HG03457 (cell line): ENCODE measurements at regions not wholly inside any gene's neighbourhood (a gene's known extent, or its start where the extent isn't known, plus 50 kb on each side); places are given as distances from the start of the nearest gene placed in this dataset.

Experiments used
- ATAC-seq: cut with Tn5 transposase; IDR thresholded peaks from one replicate; pipeline ENCODE4 v1.9.1; 2021; ENCODE audit warnings: moderate number of reproducible peaks; ENCODE audit not compliant: unreplicated experiment

GRCh38 chr2:55973673-55974072, 50.1 kb upstream of the EFEMP1 start:
- ATAC-seq: no peak

GRCh38 chr2:55976681-55977080, 53.1 kb upstream of the EFEMP1 start:
- no peak for ATAC-seq

GRCh38 chr2:55985406-55985805, 61.8 kb upstream of the EFEMP1 start:
- ATAC-seq: peak; percentile 85

DNA sequence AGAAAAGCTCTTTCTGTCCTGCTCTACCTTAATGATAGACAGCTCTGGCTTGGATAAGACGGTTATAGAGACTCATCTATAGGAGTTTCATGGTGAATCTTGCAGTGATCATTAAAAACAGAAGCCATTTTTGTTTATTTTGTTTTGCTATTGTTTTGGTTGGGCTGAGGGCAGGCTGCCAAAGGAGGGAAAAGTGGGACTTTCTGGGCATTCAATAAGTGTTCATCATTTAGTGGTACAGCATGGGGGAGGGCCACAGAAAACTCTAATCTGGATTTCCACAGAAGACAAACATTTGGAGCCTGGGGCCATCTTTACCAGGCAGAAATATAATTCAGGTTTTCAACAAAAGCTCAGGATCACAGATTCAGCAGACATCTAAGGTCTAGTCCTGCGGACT, 62.4 kb upstream of the EFEMP1 start:
- ATAC-seq: no peak

GRCh38 chr2:55986700-55987440, 63.3 kb upstream of the EFEMP1 start:
- no peak for ATAC-seq

DNA sequence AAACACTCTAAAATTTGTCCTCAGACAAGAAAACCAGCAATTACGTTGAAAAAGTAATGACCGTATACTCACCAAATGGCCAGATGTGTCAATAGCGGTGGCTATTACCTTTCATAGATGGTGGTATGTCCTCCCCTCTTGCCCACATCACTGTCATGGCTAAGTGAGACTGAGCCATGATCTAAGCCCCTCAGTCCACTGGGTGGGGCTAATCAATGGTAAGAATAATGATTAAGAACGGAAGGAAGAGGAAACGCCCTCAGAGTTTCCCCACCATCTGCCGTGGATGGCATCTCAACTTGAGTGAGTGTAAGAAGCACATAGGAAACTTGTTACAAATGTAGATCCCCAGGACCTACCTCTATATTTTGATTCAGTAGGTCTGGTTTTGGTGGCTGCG, 65.8 kb upstream of the EFEMP1 start:
- ATAC-seq: no peak

DNA sequence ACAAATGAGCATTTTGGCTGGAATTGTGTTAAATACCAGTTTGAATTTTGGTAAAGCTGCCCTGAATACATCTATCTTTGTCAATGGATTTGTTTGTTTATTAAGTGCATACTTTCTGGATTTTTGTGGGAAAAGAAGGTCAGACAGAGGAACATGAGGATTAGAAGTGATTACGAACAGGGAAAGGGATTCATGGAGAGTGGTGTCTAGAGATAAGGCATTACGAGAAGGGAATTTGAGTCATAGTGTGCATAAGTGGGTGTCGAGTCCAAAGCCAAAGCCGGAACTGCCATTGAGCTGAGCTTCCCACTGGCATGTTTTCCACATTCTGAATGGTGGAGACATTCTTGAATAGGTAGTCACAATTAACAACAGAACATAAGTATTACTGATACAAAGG, 68.9 kb upstream of the EFEMP1 start:
- ATAC-seq: no peak

GRCh38 chr2:55993685-55994084, 70.1 kb upstream of the EFEMP1 start:
- ATAC-seq: no peak

GRCh38 chr2:55995211-55995610, 71.6 kb upstream of the EFEMP1 start:
- ATAC-seq: no peak

DNA sequence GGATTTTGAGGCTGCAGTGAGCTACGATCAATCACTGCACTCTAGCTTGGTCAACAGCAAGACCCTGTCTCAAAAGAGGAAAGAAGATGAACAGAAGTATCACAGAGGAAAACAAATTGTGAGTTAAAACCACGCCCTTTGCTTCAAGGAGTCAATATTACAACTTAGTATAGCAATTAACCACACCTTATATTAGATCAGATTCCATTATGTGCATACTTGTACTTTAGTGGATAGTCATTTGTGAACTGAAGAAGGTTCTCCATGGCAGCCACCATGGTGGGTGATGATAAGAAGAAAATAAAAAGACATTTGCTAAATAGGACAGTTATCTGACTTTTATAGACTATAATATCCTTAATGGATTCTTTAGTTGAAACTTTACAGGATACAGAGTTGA, 72.3 kb upstream of the EFEMP1 start:
- no peak for ATAC-seq

- ATAC-seq: no peak
Measured at GRCh38 chr2:55999231-55999630, 75.6 kb upstream of the EFEMP1 start.

- no peak for ATAC-seq
Measured at GRCh38 chr2:55999790-56000189, 76.2 kb upstream of the EFEMP1 start.

- no peak for ATAC-seq
Measured at GRCh38 chr2:56001947-56002346, 78.4 kb upstream of the EFEMP1 start.

DNA sequence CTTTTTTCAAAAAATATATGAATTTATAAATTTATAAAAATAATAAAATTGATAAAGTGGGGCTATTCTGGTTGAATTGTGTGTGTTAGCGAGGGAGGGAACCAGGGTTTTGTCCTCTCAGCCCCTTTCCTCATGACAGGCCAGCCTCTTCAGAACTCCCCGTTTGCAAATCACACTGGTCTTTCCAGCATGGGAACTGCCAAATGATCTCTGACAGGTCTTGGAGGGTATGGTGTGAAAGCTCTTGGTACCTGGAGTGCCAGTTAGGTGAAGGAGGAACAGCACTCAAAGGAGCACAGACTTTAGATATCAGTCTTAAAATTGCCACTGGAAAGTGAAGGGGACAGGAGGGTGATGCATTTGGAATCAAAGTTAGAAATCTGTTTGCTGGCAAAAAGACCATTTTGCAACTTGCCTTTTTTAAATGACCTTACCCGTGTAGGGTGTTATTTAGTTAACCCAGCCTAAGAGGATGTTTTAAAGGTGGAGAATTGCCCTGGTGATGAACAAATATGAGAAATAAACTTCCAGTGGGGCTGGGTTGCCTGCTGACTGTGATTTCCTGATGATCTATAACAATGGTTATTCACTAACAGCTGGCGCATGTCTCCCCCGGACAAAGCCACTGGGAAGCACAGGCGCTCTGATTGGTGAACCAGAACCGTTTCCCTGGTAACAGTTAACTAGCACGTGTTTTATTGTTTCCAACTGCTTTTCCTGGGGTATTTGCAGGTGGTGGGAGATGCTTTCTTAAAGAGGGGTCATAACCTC, 85.3 kb upstream of the EFEMP1 start:
- no peak for ATAC-seq

DNA sequence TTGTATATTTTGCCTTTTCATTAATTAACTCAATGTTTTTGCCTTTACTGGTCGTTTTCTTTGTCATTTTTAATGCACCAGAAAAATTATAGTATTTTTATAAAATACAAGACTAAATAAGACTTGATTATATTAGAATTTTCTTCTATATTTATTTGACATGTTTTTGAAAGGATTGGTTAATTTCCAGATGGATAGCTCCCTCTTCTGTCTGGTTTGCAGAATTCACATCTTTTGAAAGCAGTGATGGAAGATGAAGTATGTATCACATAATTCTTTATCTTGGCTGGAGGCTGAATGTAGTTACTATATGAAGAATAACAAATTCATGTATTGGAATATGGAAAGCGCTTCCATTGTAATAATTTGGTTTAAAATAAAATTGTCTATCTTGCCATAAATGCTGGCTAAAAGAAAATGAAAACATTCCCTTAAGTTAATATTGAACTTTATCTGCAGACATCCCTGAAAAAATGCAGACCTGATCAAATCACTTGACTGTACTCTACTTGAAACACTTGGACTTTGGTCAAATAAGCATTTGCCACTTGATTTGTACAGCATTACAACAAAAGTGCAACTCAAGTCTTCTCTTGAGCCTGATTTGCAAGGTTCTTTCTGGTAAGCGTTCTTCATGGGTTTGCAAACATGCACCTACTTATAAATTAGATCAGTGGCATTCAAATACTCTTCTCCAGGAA, 86.3 kb upstream of the EFEMP1 start:
- ATAC-seq: no peak

- ATAC-seq: no peak
Measured at GRCh38 chr2:56011624-56012023, 88.0 kb upstream of the EFEMP1 start.

DNA sequence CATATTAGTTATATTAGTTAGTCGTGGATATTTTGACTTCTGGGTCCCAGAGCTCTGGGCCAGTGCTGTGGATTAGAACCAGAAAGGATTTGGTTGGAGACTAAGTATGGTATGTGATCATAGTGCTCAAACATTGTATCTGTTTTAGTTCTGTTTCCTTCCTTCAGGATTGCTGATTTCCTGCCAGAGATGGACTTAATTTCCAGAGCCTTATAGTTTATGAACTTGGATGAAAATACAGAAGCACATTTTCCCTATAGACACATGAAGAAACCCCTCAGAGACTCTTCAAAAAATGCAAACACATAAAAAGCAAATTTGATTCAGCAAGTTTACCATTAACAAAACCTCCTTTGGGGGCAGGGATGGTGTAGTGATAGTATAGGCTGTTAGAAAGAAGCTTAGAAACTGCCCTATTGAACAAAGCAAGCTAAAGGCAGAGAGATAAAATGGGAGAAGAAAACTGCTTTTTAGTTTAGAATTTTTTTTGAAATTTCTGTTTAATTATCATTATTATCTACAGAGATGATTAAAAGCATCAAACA, 88.7 kb upstream of the EFEMP1 start:
- ATAC-seq: no peak

DNA sequence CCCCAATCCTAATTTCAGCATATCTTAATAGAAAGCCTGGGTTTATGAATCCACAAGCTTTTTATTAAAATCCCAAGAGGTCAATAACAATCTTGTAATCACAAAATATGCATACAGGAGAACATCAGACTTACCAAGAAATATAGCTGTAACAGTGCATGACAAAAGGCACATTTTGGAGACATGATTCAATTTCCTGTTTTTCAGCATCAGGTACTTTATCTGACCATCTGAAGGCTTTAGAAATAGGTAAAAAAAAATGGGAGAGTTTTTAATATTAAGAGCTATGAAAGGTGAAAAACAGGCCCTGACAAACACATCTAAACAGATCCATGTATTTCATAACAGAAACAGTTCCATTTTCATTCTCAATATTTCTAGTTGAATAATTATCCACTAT, 89.9 kb upstream of the EFEMP1 start:
- ATAC-seq: no peak

GRCh38 chr2:56014046-56014730, 90.6 kb upstream of the EFEMP1 start:
- no peak for ATAC-seq

- ATAC-seq: no peak
Measured at GRCh38 chr2:56015711-56016115, 92.1 kb upstream of the EFEMP1 start.

GRCh38 chr2:56017784-56018183, 94.2 kb upstream of the EFEMP1 start:
- ATAC-seq: no peak
